ENCODE measurements at regions not wholly inside any gene's neighbourhood (a gene's known extent, or its start where the extent isn't known, plus 50 kb on each side); places are given as distances from the start of the nearest gene placed in this dataset.

GRCh38 chr10:130963052-130963393 lies 348.5 kb downstream of the TCERG1L start:
- TF ChIP-seq EZH2phosphoT487 (IDR thresholded peaks at IDR 0.05; ENCODE audit: insufficient read depth, low read depth) (no peak), EZH2 (IDR thresholded peaks at IDR 0.05; ENCODE audit: insufficient read depth, poor library complexity, severe bottlenecking) (no peak)

All from GM23248 (cell line).